Colonic mucosa (tissue), 4 donors: ENCODE measurements at regions not wholly inside any gene's neighbourhood (a gene's known extent, or its start where the extent isn't known, plus 50 kb on each side); places are given as distances from the start of the nearest gene placed in this dataset.
"Not testable (repeated sequence)": the region's sequence is repeated elsewhere in the genome, so short reads cannot be mapped to it uniquely, and the experiment has no call there.

Experiments used
- DNase-seq: peaks from one replicate; pipeline ENCODE4 v3.0.0-alpha.2; 2020
- H3K27ac ChIP-seq: fragments of 200-600 bp; one replicate; pipeline ENCODE4 v1.8.0; 2021
- H3K27me3 ChIP-seq: fragments of 200-600 bp; one replicate; pipeline ENCODE4 v1.8.0; 2021
- H3K36me3 ChIP-seq: fragments of 200-600 bp; one replicate; pipeline ENCODE4 v1.8.0; 2021
- H3K4me1 ChIP-seq: fragments of 200-600 bp; one replicate; pipeline ENCODE4 v1.8.0; 2021; ENCODE audit warnings: mild to moderate bottlenecking
- H3K4me3 ChIP-seq: fragments of 200-600 bp; one replicate; pipeline ENCODE4 v1.8.0; 2021
- H3K9ac ChIP-seq, 2 donors: one replicate each; pipeline ENCODE4 v1.7.0; 2013; ENCODE audit warnings: control low read depth in 2 of 2, low read depth in 2 of 2, low read length in 2 of 2
- H3K9me3 ChIP-seq: fragments of 200-600 bp; one replicate; pipeline ENCODE4 v1.8.0; 2021
- intact Hi-C: fragments of 100-400 bp; cut with DNase I; formaldehyde crosslinking; loops from one replicate; pipeline ENCODE4 v1.14.1; 2022
- TF ChIP-seq, protein P1 (sequence below): fragments of 200-600 bp; IDR thresholded peaks from one replicate; pipeline ENCODE4 v1.8.0; 2022; ENCODE audit warnings: antibody characterized with exemption, mild to moderate bottlenecking
- donor health status: healthy.
- donor health status: DM: no; HTN: no; CAD: no.
- donor health status: DM: no; HTN: no; CAD: no.

DNA sequence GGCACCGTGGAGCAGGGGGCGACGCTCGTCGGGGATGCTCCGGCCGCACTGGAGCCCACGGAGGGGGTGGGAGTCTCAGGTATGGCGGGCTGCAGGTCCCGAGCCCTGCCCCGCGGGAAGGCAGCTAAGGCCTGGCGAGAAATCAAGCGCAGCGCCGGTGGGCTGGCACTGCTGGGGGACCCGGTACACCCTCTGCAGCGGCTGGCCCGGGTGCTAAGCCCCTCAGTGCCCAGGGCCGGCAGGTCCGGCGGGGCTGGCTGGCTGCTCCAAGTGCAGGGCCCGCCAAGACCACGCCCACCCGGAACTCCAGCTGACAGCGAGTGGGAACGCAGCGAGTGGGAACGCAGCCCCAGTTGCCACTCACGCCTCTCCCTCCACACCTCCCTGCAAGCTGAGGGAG is 676.4 kb downstream of the SI start:
- H3K4me1 ChIP-seq: no peaks in the 10 kb centered on the region
- H3K4me3 ChIP-seq: no peak overlapping the region
- H3K36me3 ChIP-seq: no peaks in the 10 kb centered on the region
- no peak overlapping the region for H3K9ac ChIP-seq
- H3K9me3 ChIP-seq: no peaks in the 10 kb centered on the region
- H3K27ac ChIP-seq: no peak overlapping the region
- TF ChIP-seq, protein P1, sequence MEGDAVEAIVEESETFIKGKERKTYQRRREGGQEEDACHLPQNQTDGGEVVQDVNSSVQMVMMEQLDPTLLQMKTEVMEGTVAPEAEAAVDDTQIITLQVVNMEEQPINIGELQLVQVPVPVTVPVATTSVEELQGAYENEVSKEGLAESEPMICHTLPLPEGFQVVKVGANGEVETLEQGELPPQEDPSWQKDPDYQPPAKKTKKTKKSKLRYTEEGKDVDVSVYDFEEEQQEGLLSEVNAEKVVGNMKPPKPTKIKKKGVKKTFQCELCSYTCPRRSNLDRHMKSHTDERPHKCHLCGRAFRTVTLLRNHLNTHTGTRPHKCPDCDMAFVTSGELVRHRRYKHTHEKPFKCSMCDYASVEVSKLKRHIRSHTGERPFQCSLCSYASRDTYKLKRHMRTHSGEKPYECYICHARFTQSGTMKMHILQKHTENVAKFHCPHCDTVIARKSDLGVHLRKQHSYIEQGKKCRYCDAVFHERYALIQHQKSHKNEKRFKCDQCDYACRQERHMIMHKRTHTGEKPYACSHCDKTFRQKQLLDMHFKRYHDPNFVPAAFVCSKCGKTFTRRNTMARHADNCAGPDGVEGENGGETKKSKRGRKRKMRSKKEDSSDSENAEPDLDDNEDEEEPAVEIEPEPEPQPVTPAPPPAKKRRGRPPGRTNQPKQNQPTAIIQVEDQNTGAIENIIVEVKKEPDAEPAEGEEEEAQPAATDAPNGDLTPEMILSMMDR: no peak
- intact Hi-C loops: no loop called here
- no peaks in the 10 kb centered on the region for H3K27me3 ChIP-seq
- DNase-seq: no peak

DNA sequence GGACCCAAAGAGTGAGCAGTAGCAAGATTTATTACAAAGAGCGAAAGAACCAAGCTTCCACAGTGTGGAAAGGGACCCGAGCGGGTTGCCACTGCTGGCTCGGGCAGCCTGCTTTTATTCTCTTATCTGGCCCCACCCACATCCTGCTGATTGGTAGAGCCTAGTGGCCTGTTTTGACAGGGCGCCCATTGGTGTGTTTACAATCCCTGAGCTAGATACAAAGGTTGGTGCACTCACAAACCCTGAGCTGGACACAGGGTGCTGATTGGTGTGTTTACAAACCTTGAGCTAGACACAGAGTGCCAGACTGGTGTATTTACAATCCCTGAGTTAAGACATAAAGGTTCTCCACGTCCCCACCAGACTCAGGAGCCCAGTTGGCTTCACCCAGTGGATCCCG is 676.9 kb downstream of the SI start:
- H3K27ac ChIP-seq, intact Hi-C loops, DNase-seq, H3K27me3 ChIP-seq, H3K9ac ChIP-seq, H3K9me3 ChIP-seq, H3K4me3 ChIP-seq, H3K36me3 ChIP-seq, H3K4me1 ChIP-seq: not testable (repeated sequence)

DNA sequence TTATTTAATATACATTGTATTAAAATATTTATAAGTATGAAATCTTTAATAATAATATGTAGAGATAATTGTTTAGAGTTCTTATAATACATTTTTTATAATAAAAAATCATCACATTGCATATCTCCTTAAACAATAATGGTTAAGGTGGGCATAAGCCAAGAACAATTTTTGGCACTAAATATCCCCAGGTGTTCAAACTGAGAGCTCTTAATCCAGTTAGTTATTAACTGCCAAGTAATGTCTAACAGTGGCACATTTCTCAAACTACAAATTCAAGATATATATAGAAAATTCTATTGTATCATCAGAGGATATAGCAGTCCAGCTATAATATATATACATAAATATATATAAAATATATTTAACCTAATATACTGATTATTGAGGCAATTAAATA is 680.8 kb downstream of the SI start:
- Histone ChIP-seq H3K9me3 (no peaks in the 10 kb centered on the region), H3K9ac (no peak overlapping the region), H3K4me1 (no peaks in the 10 kb centered on the region), H3K36me3 (no peaks in the 10 kb centered on the region), H3K27ac (no peak overlapping the region), H3K27me3 (no peaks in the 10 kb centered on the region), H3K4me3 (no peak overlapping the region)
- TF ChIP-seq, protein P1: no peak
- intact Hi-C loops: no loop called here
- DNase-seq: no peak

DNA sequence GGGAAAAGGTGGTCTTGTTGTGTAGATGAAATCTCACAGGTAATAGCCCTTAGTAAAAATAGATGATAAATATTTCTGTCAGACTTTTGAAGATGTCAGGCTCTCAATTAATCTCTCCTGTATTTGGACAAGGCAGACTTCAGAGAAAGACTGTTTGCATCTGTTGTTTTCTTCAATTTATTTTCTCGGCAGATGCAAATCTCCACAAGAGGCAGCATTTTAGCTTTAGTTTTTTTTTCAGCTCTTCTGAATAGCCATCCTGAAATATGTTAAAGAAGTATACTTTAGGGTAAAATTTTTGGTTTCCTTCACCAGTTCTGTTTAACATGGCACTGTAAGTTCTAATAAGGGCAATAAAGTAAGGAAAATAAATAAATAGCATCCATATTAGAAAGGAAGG is 685.1 kb downstream of the SI start:
- no peaks in the 10 kb centered on the region for H3K36me3 ChIP-seq
- no peaks in the 10 kb centered on the region for H3K27me3 ChIP-seq
- no peak overlapping the region for H3K27ac ChIP-seq
- DNase-seq: no peak
- intact Hi-C loops: no loop called here
- no peaks in the 10 kb centered on the region for H3K9me3 ChIP-seq
- TF ChIP-seq, protein P1: no peak
- H3K4me1 ChIP-seq: no peaks in the 10 kb centered on the region
- H3K9ac ChIP-seq: no peak overlapping the region
- no peak overlapping the region for H3K4me3 ChIP-seq

DNA sequence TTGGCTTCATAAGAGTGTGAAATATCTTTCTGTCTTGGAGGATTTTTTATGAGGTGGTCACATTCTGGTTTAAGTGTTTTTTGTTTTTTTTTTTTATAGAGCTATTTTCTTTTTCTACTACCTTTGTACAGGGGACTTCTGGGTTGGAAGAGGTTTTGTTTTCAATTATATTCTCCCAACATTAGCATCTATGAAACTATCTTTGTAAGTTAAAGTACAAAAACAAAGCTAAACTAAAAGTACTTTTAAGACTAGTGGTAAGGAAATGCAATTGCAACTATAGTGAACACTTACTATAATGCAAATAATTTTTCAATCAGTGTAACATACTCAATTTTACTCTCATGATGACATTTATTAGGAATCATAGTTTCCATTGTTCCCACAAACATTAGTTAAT is 688.2 kb downstream of the SI start:
- Histone ChIP-seq H3K4me3 (no peak overlapping the region), H3K36me3 (no peaks in the 10 kb centered on the region), H3K27ac (no peak overlapping the region), H3K9ac (no peak overlapping the region), H3K27me3 (no peaks in the 10 kb centered on the region), H3K4me1 (no peaks in the 10 kb centered on the region), H3K9me3 (no peaks in the 10 kb centered on the region)
- TF ChIP-seq, protein P1: no peak
- intact Hi-C loops: no loop called here
- no peak for DNase-seq

DNA sequence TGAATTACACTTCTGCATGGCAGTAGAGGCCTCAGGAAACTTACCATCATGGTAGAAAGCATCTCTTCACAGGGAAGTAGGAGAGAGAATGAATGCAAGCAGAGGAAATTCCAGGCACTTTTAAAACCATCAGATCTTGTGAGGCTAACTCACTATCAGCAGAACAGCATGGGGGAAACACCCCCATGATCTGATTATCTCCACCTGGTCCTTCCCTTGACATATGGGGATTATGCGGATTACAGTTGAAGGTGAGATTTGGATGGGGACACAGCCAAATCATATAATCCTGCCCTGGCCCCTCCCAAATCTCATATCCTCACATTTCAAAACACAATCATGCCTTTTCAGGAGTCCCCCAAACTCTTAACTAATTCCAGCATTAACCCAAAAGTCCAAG is 691.1 kb downstream of the SI start:
- DNase-seq: no peak
- TF ChIP-seq, protein P1: no peak
- intact Hi-C loops: no loop called here
- Histone ChIP-seq H3K4me1 (no peaks in the 10 kb centered on the region), H3K36me3 (no peaks in the 10 kb centered on the region), H3K9ac (no peak overlapping the region), H3K4me3 (no peak overlapping the region), H3K27me3 (no peaks in the 10 kb centered on the region), H3K9me3 (no peaks in the 10 kb centered on the region), H3K27ac (no peak overlapping the region)
